Activated CD8-positive, alpha-beta memory T cell treated with anti-CD3 and anti-CD28 coated beads, Interleukin-2, amount 10 ng/mL, durations not matched to agents 7 days and 5 days (primary cell): ENCODE measurements at regions not wholly inside any gene's neighbourhood (a gene's known extent, or its start where the extent isn't known, plus 50 kb on each side); places are given as distances from the start of the nearest gene placed in this dataset.

Source experiments
- ATAC-seq: fragments of 150-1000 bp; cut with Tn5 transposase; one replicate; pipeline ENCODE4 v1.10.0; 2021; ENCODE audit warnings: moderate library complexity
- CTCF ChIA-PET: fragments of 350-600 bp; sonication (Branson Sonifier 250); formaldehyde crosslinking; loops from one replicate; lab custom pipeline; 2021; ENCODE audit warnings: antibody characterized with exemption; lab: Charles Lee
- DNase-seq: peaks from one replicate; pipeline ENCODE4 v3.0.0-alpha.2; 2020
- H3K27ac Mint-ChIP-seq: one replicate; pipeline ENCODE4 v1.8.0; 2021; ENCODE audit warnings: mild to moderate bottlenecking, mixed read lengths
- H3K27me3 Mint-ChIP-seq: one replicate; pipeline ENCODE4 v1.8.0; 2021; ENCODE audit warnings: mixed read lengths
- H3K36me3 Mint-ChIP-seq: one replicate; pipeline ENCODE4 v1.8.0; 2021; ENCODE audit warnings: mild to moderate bottlenecking, mixed read lengths
- H3K4me1 Mint-ChIP-seq: one replicate; pipeline ENCODE4 v1.8.0; 2021; ENCODE audit warnings: mixed read lengths
- H3K4me3 Mint-ChIP-seq: one replicate; pipeline ENCODE4 v1.8.0; 2021; ENCODE audit warnings: mild to moderate bottlenecking, moderate library complexity, mixed read lengths
- H3K9me3 Mint-ChIP-seq: one replicate; pipeline ENCODE4 v1.8.0; 2022; ENCODE audit warnings: low read depth, mixed read lengths

DNA sequence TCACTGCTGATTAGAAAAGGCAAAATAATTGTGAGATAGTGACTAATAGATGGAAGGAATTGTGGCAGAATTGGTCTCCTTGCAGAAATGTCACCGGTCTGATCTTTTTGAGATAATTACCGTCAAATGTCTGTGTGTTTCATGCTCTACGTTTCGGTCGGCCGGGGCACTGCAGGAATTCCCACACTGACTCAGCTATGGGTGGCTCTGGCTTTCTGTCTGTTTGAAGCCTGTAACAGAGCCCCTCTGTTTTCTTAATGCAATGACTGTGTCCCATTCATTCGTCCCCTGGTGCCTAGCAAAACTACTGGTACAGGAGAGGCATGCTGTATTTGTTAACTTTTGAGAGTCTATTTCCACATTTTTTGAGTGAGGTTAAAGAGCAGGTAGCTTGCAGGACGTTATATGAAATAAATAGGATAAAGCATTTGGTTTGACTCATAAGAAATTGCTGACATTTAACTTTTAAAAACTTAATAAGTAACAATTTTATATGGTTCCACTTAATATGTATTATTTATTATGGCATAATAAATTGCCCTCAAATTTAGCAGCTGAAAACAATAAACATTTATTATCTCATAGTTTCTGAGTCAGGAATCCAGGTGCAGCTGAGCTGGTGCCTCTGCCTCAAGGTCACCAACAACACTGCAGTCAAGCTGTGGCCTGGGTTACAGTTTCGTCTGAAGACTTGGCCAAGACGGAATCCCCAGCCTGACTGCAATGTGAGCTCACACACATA lies 53.3 kb upstream of the CTBP2 start:
- CTCF ChIA-PET: no interaction called here
- no peaks in the 10 kb centered on the region for H3K9me3 Mint-ChIP-seq
- no peak overlapping the region for H3K4me3 Mint-ChIP-seq
- no peaks in the 10 kb centered on the region for H3K36me3 Mint-ChIP-seq
- no peaks in the 10 kb centered on the region for H3K27me3 Mint-ChIP-seq
- no peaks in the 10 kb centered on the region for H3K4me1 Mint-ChIP-seq
- ATAC-seq (no peak), DNase-seq (no peak)
- no peak overlapping the region for H3K27ac Mint-ChIP-seq

DNA sequence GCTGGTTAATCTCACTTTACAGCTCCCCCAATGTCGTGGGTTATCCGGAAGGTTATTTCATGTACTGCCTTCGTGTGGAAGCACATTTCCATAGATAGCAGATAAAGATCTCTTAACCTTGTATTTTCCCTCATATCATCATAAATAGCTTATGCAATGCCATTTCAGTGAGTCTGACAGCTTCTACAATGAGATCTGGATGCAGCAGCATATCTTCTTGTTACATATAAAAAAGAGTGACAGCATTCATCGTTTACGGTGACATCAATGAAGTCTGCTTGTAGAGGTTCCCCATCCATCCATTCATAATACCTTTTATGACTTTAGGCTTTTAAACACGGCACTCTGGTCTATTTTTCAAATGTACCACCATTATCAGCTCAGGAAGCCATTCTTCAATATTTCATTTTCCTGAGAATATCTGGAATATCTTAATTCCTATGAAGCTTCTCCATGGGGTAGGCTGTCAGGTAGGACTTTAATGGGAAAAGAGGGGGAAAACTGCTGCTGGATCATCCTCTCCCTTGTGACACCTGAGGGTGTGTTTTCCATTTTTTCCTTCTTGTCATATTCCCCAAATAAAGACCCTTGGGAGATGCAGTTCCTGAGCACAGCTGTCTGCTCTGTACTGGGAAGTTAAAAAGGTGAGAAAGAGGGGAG lies 51.9 kb upstream of the CTBP2 start:
- Mint-ChIP-seq H3K4me3 (no peak overlapping the region), H3K4me1 (no peaks in the 10 kb centered on the region), H3K9me3 (no peaks in the 10 kb centered on the region), H3K27ac (no peak overlapping the region), H3K36me3 (no peaks in the 10 kb centered on the region), H3K27me3 (no peaks in the 10 kb centered on the region)
- CTCF ChIA-PET: no interaction called here
- no peak for ATAC-seq
- DNase-seq: no peak
